Ascending aorta (tissue), 2 donors: ENCODE measurements at regions not wholly inside any gene's neighbourhood (a gene's known extent, or its start where the extent isn't known, plus 50 kb on each side); places are given as distances from the start of the nearest gene placed in this dataset.

ENCODE experiments used
- DNase-seq, 2 donors: peaks; one replicate each; pipeline ENCODE4 v3.0.0-alpha.2; 2019; ENCODE audit warnings: low spot score in 2 of 2
- H3K27ac ChIP-seq, 2 donors: fragments of 200-600 bp; sonication (generic); one replicate each; pipeline ENCODE4 v1.5.1; 2016 to 2017; ENCODE audit warnings: mild to moderate bottlenecking in 1 of 2
- H3K27me3 ChIP-seq: fragments of 200-600 bp; sonication (generic); one replicate; pipeline ENCODE4 v1.5.1; 2017
- H3K36me3 ChIP-seq, 2 donors: fragments of 200-600 bp; sonication (generic); one replicate each; pipeline ENCODE4 v1.5.1; 2016
- H3K4me1 ChIP-seq, 2 donors: fragments of 200-600 bp; sonication (generic); one replicate each; pipeline ENCODE4 v1.5.1; 2016 to 2017; ENCODE audit warnings: mild to moderate bottlenecking in 1 of 2
- H3K4me3 ChIP-seq, 2 donors: fragments of 200-600 bp; sonication (generic); one replicate each; pipeline ENCODE4 v1.5.1; 2016 to 2017; ENCODE audit warnings: mild to moderate bottlenecking in 1 of 2
- H3K9me3 ChIP-seq, 2 donors: fragments of 200-600 bp; sonication (generic); one replicate each; pipeline ENCODE4 v1.5.1; 2016
- CTCF ChIP-seq, 3 experiments: fragments of 200-600 bp in 2 of 3; fragments of 450-650 bp in 1 of 3; sonication (generic) in 2 of 3; IDR thresholded peaks; one replicate each; pipeline ENCODE4 v1.5.1; 2016 to 2019; ENCODE audit warnings: antibody characterized with exemption in 3 of 3, mild to moderate bottlenecking in 1 of 3, moderate library complexity in 1 of 3
- intact Hi-C: fragments of 100-400 bp; cut with DNase I; formaldehyde crosslinking; loops from one replicate; pipeline ENCODE4 v1.15.1; 2023

GRCh38 chr16:73230651-73231050 is 182.7 kb upstream of the ZFHX3 start:
- DNase-seq, result no peak
- no peaks in the 10 kb centered on the region for H3K27me3 ChIP-seq
- no peaks in the 10 kb centered on the region for H3K4me1 ChIP-seq
- H3K4me3 ChIP-seq, result no peak overlapping the region
- H3K9me3 ChIP-seq, result no peaks in the 10 kb centered on the region
- no peaks in the 10 kb centered on the region for H3K36me3 ChIP-seq
- no peak for TF ChIP-seq CTCF (IDR thresholded peaks at IDR 0.05)
- no peak overlapping the region for H3K27ac ChIP-seq
- intact Hi-C loops, result no loop called here

GRCh38 chr16:73228649-73229048 is 180.7 kb upstream of the ZFHX3 start:
- Histone ChIP-seq H3K4me1 (no peaks in the 10 kb centered on the region), H3K27ac (no peak overlapping the region)

GRCh38 chr16:73226675-73227074 is 178.7 kb upstream of the ZFHX3 start:
- Histone ChIP-seq H3K27ac (no peak overlapping the region), H3K36me3 (no peaks in the 10 kb centered on the region), H3K27me3 (no peaks in the 10 kb centered on the region), H3K4me1 (no peaks in the 10 kb centered on the region), H3K4me3 (no peak overlapping the region), H3K9me3 (no peaks in the 10 kb centered on the region)
- no peak for DNase-seq
- intact Hi-C loops, result no loop called here
- TF ChIP-seq CTCF (IDR thresholded peaks at IDR 0.05), result no peak

More at GRCh38 chr16:73228649-73229048, 180.7 kb upstream of the ZFHX3 start:
- Histone ChIP-seq H3K9me3 (no peaks in the 10 kb centered on the region), H3K27me3 (no peaks in the 10 kb centered on the region), H3K4me3 (no peak overlapping the region), H3K36me3 (no peaks in the 10 kb centered on the region)
- intact Hi-C loops, result no loop called here
- DNase-seq, result no peak
- no peak for TF ChIP-seq CTCF (IDR thresholded peaks at IDR 0.05)

GRCh38 chr16:73225983-73226382 is 178.1 kb upstream of the ZFHX3 start:
- no peak for TF ChIP-seq CTCF (IDR thresholded peaks at IDR 0.05)
- Histone ChIP-seq H3K4me3 (no peak overlapping the region), H3K4me1 (no peaks in the 10 kb centered on the region), H3K9me3 (no peaks in the 10 kb centered on the region), H3K36me3 (no peaks in the 10 kb centered on the region), H3K27ac (no peak overlapping the region), H3K27me3 (no peaks in the 10 kb centered on the region)
- DNase-seq, result no peak
- intact Hi-C loops, result no loop called here

- Histone ChIP-seq H3K36me3 (no peaks in the 10 kb centered on the region), H3K9me3 (no peaks in the 10 kb centered on the region), H3K27ac (no peak overlapping the region), H3K4me3 (no peak overlapping the region), H3K4me1 (peaks cover 0 to 2% of the 10 kb centered on the region in 2 donors), H3K27me3 (no peaks in the 10 kb centered on the region)
- intact Hi-C loops, result no loop called here
- no peak for TF ChIP-seq CTCF (IDR thresholded peaks at IDR 0.05)
- no peak for DNase-seq
Measured at GRCh38 chr16:73220836-73221235, 172.9 kb upstream of the ZFHX3 start.

GRCh38 chr16:73219176-73219575 is 171.2 kb upstream of the ZFHX3 start:
- intact Hi-C loops, result no loop called here
- no peak overlapping the region for H3K4me3 ChIP-seq
- no peak overlapping the region for H3K27ac ChIP-seq
- peaks cover under 1 to 6% of the 10 kb centered on the region in 2 donors for H3K4me1 ChIP-seq
- no peak for TF ChIP-seq CTCF (IDR thresholded peaks at IDR 0.05)
- H3K36me3 ChIP-seq, result no peaks in the 10 kb centered on the region
- H3K9me3 ChIP-seq, result no peaks in the 10 kb centered on the region
- no peak for DNase-seq
- H3K27me3 ChIP-seq, result no peaks in the 10 kb centered on the region
